ENCODE measurements at regions not wholly inside any gene's neighbourhood (a gene's known extent, or its start where the extent isn't known, plus 50 kb on each side); places are given as distances from the start of the nearest gene placed in this dataset.

- Histone ChIP-seq H2AFZ (replicated peaks) (no peak overlapping the region), H3K4me1 (no peaks in the 10 kb centered on the region), H3K36me3 (no peaks in the 10 kb centered on the region), H3K9me3 (ENCODE audit: low read depth) (no peaks in the 10 kb centered on the region), H3K4me2 (no peak overlapping the region), H3K79me2 (ENCODE audit: low read depth) (no peaks in the 10 kb centered on the region), H3K9ac (no peak overlapping the region), H3F3A (ENCODE audit: low read depth) (no peaks in the 10 kb centered on the region), H3K4me3 (no peak overlapping the region), H3K27me3 (no peaks in the 10 kb centered on the region), H4K20me1 (ENCODE audit: low read depth) (no peaks in the 10 kb centered on the region), H3K27ac (no peak overlapping the region)
- Mint-ChIP-seq H3K27ac (no peak overlapping the region), H3K27me3 (ENCODE audit: insufficient read depth, low read depth) (no peaks in the 10 kb centered on the region), H3K36me3 (no peaks in the 10 kb centered on the region), H3K4me1 (no peaks in the 10 kb centered on the region), H3K9me3 (no peaks in the 10 kb centered on the region), H3K4me3 (no peak overlapping the region)
- TF ChIP-seq CTCF (IDR thresholded peaks at IDR 0.05) (no peak), EZH2 (IDR thresholded peaks at IDR 0.05) (no peak), EZH2phosphoT487 (IDR thresholded peaks at IDR 0.05) (no peak)
- no peak for DNase-seq (ENCODE audit: low spot score)
Measured at GRCh38 chr3:159191447-159191846, 389.6 kb downstream of the MFSD1 start.

DNA sequence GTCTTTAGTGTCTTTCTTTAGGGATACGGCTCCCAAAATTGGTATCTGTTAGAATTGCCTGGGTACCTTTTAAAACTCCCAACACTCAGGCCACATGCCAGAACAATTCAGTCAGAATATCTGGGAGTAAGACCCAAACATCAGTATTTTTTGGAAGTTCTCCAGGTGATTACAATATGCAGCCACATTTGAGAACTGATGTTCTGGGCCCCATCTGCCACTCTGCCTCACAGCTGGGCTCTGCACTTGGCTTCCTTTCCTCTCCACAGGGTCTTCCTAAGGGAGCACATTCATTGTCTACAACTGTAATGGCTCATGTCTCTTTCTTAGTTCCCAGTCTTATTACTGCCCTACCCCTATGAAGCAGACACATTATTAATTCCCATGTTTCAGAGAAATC is 394.5 kb downstream of the MFSD1 start:
- Histone ChIP-seq H3K27ac (no peak overlapping the region), H3F3A (ENCODE audit: low read depth) (no peaks in the 10 kb centered on the region), H3K36me3 (no peaks in the 10 kb centered on the region), H2AFZ (replicated peaks) (no peak overlapping the region), H3K79me2 (ENCODE audit: low read depth) (no peaks in the 10 kb centered on the region), H3K9ac (no peak overlapping the region), H3K4me1 (no peaks in the 10 kb centered on the region), H4K20me1 (ENCODE audit: low read depth) (no peaks in the 10 kb centered on the region), H3K27me3 (no peaks in the 10 kb centered on the region), H3K4me3 (no peak overlapping the region), H3K4me2 (no peak overlapping the region), H3K9me3 (ENCODE audit: low read depth) (no peaks in the 10 kb centered on the region)
- H3K9me3 Mint-ChIP-seq = peaks cover 2% of the 10 kb centered on the region
- no peak for DNase-seq (ENCODE audit: low spot score)
- no peak overlapping the region for H3K27ac Mint-ChIP-seq
- TF ChIP-seq EZH2phosphoT487 (IDR thresholded peaks at IDR 0.05) = no peak
- no peak for TF ChIP-seq CTCF (IDR thresholded peaks at IDR 0.05)
- no peak for TF ChIP-seq EZH2 (IDR thresholded peaks at IDR 0.05)
- H3K36me3 Mint-ChIP-seq = no peaks in the 10 kb centered on the region
- H3K4me1 Mint-ChIP-seq = no peaks in the 10 kb centered on the region
- H3K4me3 Mint-ChIP-seq = no peak overlapping the region
- no peaks in the 10 kb centered on the region for H3K27me3 Mint-ChIP-seq (ENCODE audit: insufficient read depth, low read depth)

DNA sequence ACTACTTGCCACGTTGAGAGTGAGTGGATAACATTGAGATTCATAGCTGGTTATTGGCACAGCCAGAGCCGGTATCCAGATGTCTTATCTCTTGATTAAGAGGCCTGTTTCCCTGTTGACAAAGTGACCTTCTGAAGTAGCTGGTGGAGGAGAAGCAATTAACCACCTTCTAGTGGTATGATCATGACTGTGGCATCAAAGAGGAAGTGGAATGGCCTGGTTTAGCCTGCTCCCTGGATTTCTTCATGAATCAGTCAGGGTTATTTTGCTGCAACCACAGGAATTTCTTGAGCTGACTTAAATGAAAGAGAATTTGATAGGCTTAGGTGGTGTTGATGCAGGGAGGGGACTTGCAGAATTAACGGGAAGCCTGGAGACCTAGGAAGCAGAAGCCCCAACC is 398.3 kb downstream of the MFSD1 start:
- peaks cover 2% of the 10 kb centered on the region for H3K9me3 Mint-ChIP-seq
- H3K4me2 ChIP-seq = no peak overlapping the region

More for the DNA sequence above, 398.3 kb downstream of the MFSD1 start:
- H3K36me3 Mint-ChIP-seq = no peaks in the 10 kb centered on the region
- H3K4me3 Mint-ChIP-seq = no peak overlapping the region
- Histone ChIP-seq H3F3A (ENCODE audit: low read depth) (no peaks in the 10 kb centered on the region), H3K9me3 (ENCODE audit: low read depth) (no peaks in the 10 kb centered on the region), H3K79me2 (ENCODE audit: low read depth) (no peaks in the 10 kb centered on the region), H3K27ac (no peak overlapping the region), H3K36me3 (no peaks in the 10 kb centered on the region), H4K20me1 (ENCODE audit: low read depth) (no peaks in the 10 kb centered on the region), H3K9ac (no peak overlapping the region), H3K4me1 (no peaks in the 10 kb centered on the region), H3K4me3 (no peak overlapping the region), H2AFZ (replicated peaks) (no peak overlapping the region), H3K27me3 (no peaks in the 10 kb centered on the region)
- H3K27me3 Mint-ChIP-seq (ENCODE audit: insufficient read depth, low read depth) = no peaks in the 10 kb centered on the region
- H3K27ac Mint-ChIP-seq = no peak overlapping the region
- DNase-seq (ENCODE audit: low spot score) = no peak
- TF ChIP-seq EZH2phosphoT487 (IDR thresholded peaks at IDR 0.05) = no peak
- no peak for TF ChIP-seq EZH2 (IDR thresholded peaks at IDR 0.05)
- TF ChIP-seq CTCF (IDR thresholded peaks at IDR 0.05) = no peak
- H3K4me1 Mint-ChIP-seq = no peaks in the 10 kb centered on the region
